Gastrocnemius medialis (tissue), 4 donors: ENCODE measurements at regions not wholly inside any gene's neighbourhood (a gene's known extent, or its start where the extent isn't known, plus 50 kb on each side); places are given as distances from the start of the nearest gene placed in this dataset.

Experiments
- ATAC-seq, 2 donors: fragments of 150-250 bp; one replicate each; pipeline ENCODE4 v1.9.1; 2016
- DNase-seq, 2 donors: peaks; one replicate each; pipeline ENCODE4 v3.0.0-alpha.2; 2019
- H3K27ac ChIP-seq, 4 donors: fragments of 200-600 bp; sonication (generic); 1 replicate in 1 of 4; 2 replicates in 3 of 4; pipeline ENCODE4 v1.5.1; 2016 to 2018; ENCODE audit warnings: mild to moderate bottlenecking in 2 of 4, moderate library complexity in 1 of 4
- H3K27me3 ChIP-seq, 3 donors: fragments of 200-600 bp; sonication (generic) in 2 of 3; 1 replicate in 1 of 3; 2 replicates in 2 of 3; pipeline versions ENCODE4 v1.5.1 to v1.6.0; 2016 to 2019; ENCODE audit warnings: mild to moderate bottlenecking in 1 of 3, moderate library complexity in 1 of 3
- H3K36me3 ChIP-seq, 2 donors: fragments of 200-600 bp; sonication (generic) in 1 of 2; one replicate each; pipeline ENCODE4 v1.5.1; 2017 to 2018
- H3K4me1 ChIP-seq, 2 donors: fragments of 200-600 bp; sonication (generic) in 1 of 2; one replicate each; pipeline ENCODE4 v1.5.1; 2016 to 2017; ENCODE audit warnings: mild to moderate bottlenecking in 2 of 2
- H3K4me3 ChIP-seq, 4 donors: fragments of 200-600 bp; sonication (generic) in 3 of 4; 1 replicate in 1 of 4; 2 replicates in 3 of 4; pipeline ENCODE4 v1.5.1; 2016 to 2019; ENCODE audit warnings: mild to moderate bottlenecking in 2 of 4
- H3K9me3 ChIP-seq, 3 donors: fragments of 200-600 bp; sonication (generic) in 2 of 3; 1 replicate in 1 of 3; 2 replicates in 2 of 3; pipeline ENCODE4 v1.5.1; 2016 to 2019
- POLR2A ChIP-seq, 2 donors: fragments of 450-650 bp; IDR thresholded peaks; one replicate each; pipeline ENCODE4 v1.6.1; 2017; ENCODE audit warnings: antibody characterized with exemption in 2 of 2, mild to moderate bottlenecking in 2 of 2, moderate library complexity in 2 of 2
- in situ Hi-C, 4 donors: fragments of 200-750 bp; cut with MboI; loops; one replicate each; pipeline versions ENCODE4 v1.15.0 to v1.8.0; 2017; ENCODE audit warnings: low sequenced_read_pairs in 4 of 4
- intact Hi-C: fragments of 100-400 bp; cut with DNase I; formaldehyde crosslinking; loops from one replicate; pipeline ENCODE4 v1.15.1; 2023; ENCODE audit warnings: low total_unique reads
- TF ChIP-seq, protein P1 (sequence below), 5 experiments: fragments of 450-650 bp in 3 of 5; fragments of 200-600 bp in 2 of 5; sonication (generic) in 2 of 5; IDR thresholded peaks in 4 of 5; conservative IDR thresholded peaks in 1 of 5; 1 replicate in 4 of 5; 2 replicates in 1 of 5; pipeline ENCODE4 v1.5.1; 2016 to 2019; ENCODE audit warnings: antibody characterized with exemption in 5 of 5, mild to moderate bottlenecking in 3 of 5, moderate library complexity in 3 of 5

DNA sequence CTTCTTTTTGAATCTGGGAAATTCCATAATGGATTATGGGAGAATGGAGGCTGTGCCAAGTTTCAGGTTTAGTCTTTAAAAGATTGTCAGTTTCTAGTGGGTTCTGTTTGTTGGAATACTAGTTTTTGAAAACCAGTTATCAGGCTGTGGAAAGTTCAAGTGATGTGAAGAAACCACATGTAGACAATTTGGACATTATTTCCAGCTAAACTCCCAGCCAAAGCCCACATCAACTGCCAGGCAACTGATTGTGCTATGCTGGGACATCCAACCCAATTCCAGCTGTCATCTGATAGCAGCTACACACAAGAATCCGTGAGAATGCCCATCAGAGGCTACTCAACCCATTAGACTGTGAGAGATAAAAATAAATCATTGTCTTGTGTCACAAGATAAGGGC lies 546.1 kb upstream of the ADAMTS5 start:
- in situ Hi-C loops, result no loop called here
- intact Hi-C loops, result no loop called here
- no peak for TF ChIP-seq POLR2A (IDR thresholded peaks at IDR 0.05)
- no peak for DNase-seq
- Histone ChIP-seq H3K27me3 (no peaks in the 10 kb centered on the region), H3K9me3 (no peaks in the 10 kb centered on the region), H3K27ac (no peak overlapping the region), H3K4me3 (no peak overlapping the region), H3K36me3 (no peaks in the 10 kb centered on the region), H3K4me1 (no peaks in the 10 kb centered on the region)
- no peak for ATAC-seq

- Histone ChIP-seq H3K4me3 (no peak overlapping the region), H3K4me1 (no peaks in the 10 kb centered on the region), H3K27ac (no peak overlapping the region), H3K9me3 (no peaks in the 10 kb centered on the region), H3K36me3 (no peaks in the 10 kb centered on the region), H3K27me3 (no peaks in the 10 kb centered on the region)
- intact Hi-C loops (no loop called here), in situ Hi-C loops (no loop called here)
- DNase-seq, result no peak
- TF ChIP-seq, protein P1, sequence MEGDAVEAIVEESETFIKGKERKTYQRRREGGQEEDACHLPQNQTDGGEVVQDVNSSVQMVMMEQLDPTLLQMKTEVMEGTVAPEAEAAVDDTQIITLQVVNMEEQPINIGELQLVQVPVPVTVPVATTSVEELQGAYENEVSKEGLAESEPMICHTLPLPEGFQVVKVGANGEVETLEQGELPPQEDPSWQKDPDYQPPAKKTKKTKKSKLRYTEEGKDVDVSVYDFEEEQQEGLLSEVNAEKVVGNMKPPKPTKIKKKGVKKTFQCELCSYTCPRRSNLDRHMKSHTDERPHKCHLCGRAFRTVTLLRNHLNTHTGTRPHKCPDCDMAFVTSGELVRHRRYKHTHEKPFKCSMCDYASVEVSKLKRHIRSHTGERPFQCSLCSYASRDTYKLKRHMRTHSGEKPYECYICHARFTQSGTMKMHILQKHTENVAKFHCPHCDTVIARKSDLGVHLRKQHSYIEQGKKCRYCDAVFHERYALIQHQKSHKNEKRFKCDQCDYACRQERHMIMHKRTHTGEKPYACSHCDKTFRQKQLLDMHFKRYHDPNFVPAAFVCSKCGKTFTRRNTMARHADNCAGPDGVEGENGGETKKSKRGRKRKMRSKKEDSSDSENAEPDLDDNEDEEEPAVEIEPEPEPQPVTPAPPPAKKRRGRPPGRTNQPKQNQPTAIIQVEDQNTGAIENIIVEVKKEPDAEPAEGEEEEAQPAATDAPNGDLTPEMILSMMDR (IDR thresholded peaks at IDR 0.05 in 4 of 5, conservative IDR thresholded peaks at IDR 0.05 in 1 of 5), result no peak
- TF ChIP-seq POLR2A (IDR thresholded peaks at IDR 0.05), result no peak
- ATAC-seq, result no peak
Observed at GRCh38 chr21:27511233-27511632, 544.3 kb upstream of the ADAMTS5 start.

- H3K4me3 ChIP-seq, result no peak overlapping the region
- no peaks in the 10 kb centered on the region for H3K4me1 ChIP-seq
- DNase-seq, result no peak
- no peaks in the 10 kb centered on the region for H3K9me3 ChIP-seq
- H3K27me3 ChIP-seq, result no peaks in the 10 kb centered on the region
- no peak overlapping the region for H3K27ac ChIP-seq
- H3K36me3 ChIP-seq, result no peaks in the 10 kb centered on the region
- intact Hi-C loops (no loop called here), in situ Hi-C loops (no loop called here)
- ATAC-seq, result no peak
- TF ChIP-seq, protein P1 (IDR thresholded peaks at IDR 0.05 in 4 of 5, conservative IDR thresholded peaks at IDR 0.05 in 1 of 5), result no peak
- no peak for TF ChIP-seq POLR2A (IDR thresholded peaks at IDR 0.05)
Observed at GRCh38 chr21:27507695-27508094, 540.8 kb upstream of the ADAMTS5 start.

DNA sequence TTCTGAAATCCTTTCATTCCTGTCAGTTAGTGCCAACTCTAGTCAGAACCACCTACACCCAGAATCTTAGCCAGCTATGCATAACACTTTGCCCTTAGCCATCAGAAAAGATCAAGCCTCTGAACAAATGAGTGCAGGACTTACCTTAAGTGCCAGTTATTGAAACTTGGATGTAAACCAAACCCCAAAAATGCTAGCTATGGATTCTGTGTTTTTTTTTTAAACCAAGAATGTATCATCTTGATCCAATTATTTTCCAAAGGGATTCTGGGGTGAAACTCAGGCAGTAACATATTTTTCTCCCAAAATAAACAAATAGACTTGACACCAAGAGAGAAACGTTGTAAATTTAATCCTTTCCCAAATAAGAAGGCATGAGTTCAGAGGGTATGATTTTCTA lies 538.6 kb upstream of the ADAMTS5 start:
- Histone ChIP-seq H3K9me3 (no peaks in the 10 kb centered on the region), H3K27ac (no peak overlapping the region), H3K4me1 (no peaks in the 10 kb centered on the region), H3K27me3 (no peaks in the 10 kb centered on the region), H3K36me3 (no peaks in the 10 kb centered on the region), H3K4me3 (no peak overlapping the region)
- ATAC-seq (no peak), DNase-seq (no peak)
- intact Hi-C loops (no loop called here), in situ Hi-C loops (no loop called here)
- TF ChIP-seq, protein P1 (IDR thresholded peaks at IDR 0.05 in 4 of 5, conservative IDR thresholded peaks at IDR 0.05 in 1 of 5), result no peak
- TF ChIP-seq POLR2A (IDR thresholded peaks at IDR 0.05), result no peak

GRCh38 chr21:27502801-27503200 lies 535.9 kb upstream of the ADAMTS5 start:
- no peak for TF ChIP-seq POLR2A (IDR thresholded peaks at IDR 0.05)
- TF ChIP-seq, protein P1 (IDR thresholded peaks at IDR 0.05 in 4 of 5, conservative IDR thresholded peaks at IDR 0.05 in 1 of 5), result no peak
- Histone ChIP-seq H3K27me3 (no peaks in the 10 kb centered on the region), H3K4me1 (no peaks in the 10 kb centered on the region), H3K36me3 (no peaks in the 10 kb centered on the region), H3K9me3 (no peaks in the 10 kb centered on the region), H3K4me3 (no peak overlapping the region), H3K27ac (no peak overlapping the region)
- no peak for ATAC-seq
- no peak for DNase-seq
- intact Hi-C loops, result no loop called here
- in situ Hi-C loops, result no loop called here
